Astrocyte of the hippocampus (primary cell): ENCODE measurements at regions not wholly inside any gene's neighbourhood (a gene's known extent, or its start where the extent isn't known, plus 50 kb on each side); places are given as distances from the start of the nearest gene placed in this dataset.

Source experiments
- DNase-seq: peaks from one replicate; pipeline ENCODE4 v3.0.0; 2011; ENCODE audit warnings: low read depth, low spot score

GRCh38 chr12:70151993-70152392 is 91.2 kb upstream of the CNOT2 start:
- no peak for DNase-seq

GRCh38 chr12:70154087-70154638 is 89.1 kb upstream of the CNOT2 start:
- no peak for DNase-seq

GRCh38 chr12:70154960-70155589 is 88.2 kb upstream of the CNOT2 start:
- DNase-seq, result peak; percentile 9

DNA sequence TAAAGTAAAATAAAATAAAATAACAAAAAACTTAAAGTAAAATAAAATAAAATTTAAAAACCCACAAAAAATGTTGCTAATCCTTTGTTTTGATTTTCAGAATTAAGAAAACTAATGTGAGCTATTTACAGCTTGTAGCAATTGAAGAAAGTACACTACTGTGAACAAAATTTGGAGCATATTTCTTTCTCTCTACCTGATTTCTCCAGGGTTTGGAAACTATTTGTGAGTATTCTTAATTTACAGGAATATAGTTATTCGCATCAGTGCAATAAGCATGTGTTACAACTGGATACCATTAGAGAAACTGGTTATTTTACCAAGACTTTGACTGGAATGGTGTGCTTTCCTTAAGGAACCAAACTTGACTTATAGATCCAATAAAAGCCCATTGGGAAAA is 86.1 kb upstream of the CNOT2 start:
- no peak for DNase-seq

GRCh38 chr12:70165450-70165849 is 77.8 kb upstream of the CNOT2 start:
- DNase-seq, result no peak

GRCh38 chr12:70176290-70176689 is 66.9 kb upstream of the CNOT2 start:
- DNase-seq, result no peak

DNA sequence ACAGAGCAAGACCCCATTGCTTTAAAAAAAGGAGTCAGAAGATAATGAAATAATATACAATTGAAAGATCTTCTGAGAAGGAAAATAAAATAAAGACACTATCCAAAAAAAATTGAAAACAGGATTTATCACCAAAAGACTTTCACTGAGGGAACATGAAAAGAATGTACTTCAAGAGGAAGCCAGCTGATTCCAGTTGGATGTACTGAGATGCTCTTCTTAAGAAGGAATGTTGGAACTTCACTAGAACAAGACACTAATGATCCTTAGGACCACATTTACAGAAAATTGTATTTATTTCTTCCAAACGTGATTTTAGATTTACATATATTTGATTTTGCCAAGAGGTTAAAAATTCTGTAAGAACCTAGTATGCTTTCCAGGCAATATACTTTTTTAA is 65.6 kb upstream of the CNOT2 start:
- DNase-seq, result no peak

- no peak for DNase-seq
Measured at GRCh38 chr12:70178038-70178437, 65.2 kb upstream of the CNOT2 start.

DNA sequence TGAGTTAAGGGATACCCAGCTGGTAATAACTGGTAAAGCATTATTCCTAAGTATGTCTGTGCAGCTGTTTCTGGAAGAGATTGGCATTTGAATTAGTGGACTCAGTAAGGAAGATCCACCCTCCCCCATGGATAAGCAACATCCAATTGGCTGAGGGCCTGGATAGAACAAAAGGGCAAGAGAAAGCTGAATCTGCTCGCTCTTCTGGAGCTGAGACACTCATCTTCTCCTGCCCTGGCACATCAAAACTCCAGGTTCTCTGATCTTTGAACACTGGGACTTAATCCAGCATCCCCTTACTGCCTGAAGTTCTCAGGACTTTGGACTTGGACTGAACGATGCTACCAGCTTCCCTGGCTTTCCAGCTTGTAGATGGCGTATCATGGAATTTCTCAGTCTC is 63.1 kb upstream of the CNOT2 start:
- no peak for DNase-seq

GRCh38 chr12:70185301-70185700 is 57.9 kb upstream of the CNOT2 start:
- no peak for DNase-seq

DNA sequence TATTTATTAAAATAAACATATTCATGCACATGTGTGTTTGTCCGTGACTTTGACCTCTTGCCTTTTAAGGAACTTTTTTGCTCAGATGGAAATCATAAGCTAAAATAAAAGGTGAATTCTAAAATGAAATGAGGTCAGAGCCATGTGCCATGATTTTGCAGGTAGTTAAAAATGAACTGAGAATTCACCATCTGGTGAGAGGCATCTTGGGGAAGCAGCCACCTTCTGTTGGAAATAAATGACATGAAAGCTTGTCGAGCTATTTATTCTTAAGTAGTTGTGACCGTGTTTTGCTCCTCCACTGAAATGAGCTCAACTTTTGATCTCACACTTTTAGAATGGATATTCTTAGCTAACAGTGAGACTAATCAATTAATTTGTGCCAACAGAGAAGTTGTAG is 56.8 kb upstream of the CNOT2 start:
- DNase-seq, result no peak

DNA sequence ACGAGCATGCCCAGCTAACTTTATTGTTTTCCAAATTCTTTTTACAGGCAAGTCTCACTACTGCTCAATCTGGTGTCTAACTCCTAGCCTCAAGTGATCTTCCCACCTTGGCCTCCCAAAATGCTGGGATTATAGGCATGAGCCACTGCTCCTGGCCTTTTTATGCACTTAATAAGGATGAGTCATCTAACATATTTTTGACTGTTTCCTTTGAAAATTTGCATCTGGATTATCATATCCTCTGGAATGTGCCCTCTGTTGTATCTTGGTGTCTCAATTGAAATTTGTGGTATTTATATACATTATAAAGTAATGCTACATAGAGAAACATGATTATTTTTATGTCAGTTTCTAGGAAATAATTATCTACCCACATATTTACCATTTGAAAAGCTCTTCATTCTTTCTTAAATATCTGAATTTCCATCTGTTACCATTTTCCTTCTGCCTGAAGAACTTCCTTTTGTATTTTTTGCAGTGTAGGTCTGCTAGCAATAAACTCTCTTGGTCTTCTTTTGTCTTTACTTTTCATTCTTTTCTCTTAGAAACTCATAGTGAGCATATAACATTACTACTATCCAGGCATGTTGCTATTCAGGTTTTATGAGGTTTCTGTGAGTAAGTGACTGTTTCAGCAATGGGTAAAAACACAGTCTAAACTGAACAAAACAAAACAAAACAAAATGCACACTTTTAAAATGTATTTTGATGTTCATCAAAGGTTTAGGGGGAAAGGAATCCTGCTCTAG is 52.8 kb upstream of the CNOT2 start:
- DNase-seq, result peak; percentile 25
